ENCODE measurements at regions not wholly inside any gene's neighbourhood (a gene's known extent, or its start where the extent isn't known, plus 50 kb on each side); places are given as distances from the start of the nearest gene placed in this dataset.

DNA sequence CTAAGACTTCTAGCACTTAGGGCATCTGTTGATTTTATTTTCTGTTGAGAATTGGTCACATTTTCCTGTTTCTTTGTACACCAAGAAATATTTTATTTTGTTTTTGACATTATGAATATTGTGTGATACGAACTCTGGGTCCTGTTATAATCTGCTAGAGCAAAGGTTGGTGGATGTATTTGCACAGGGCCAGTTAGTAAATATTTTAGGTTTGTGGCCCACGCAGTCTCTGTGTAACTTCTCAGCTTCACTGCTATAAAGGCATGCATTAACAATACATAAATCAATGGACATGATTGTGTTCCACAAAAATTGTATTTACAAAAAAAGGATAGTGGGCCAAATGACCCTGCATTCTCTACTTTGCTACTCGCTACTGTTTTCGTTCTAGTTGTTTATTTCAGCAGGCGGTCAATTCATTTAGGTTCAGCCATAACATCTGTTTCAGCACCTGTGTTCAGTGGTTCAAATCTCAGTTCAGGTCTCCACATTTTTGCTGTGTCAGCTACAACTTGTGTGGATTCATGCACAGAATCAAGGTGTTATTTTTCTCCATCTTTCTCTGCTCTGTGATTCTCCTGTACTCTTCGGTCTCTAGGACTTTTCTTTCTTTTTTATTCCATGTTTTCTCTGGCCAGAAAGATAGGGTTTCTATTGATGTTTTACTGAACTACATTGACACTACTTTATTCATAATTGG is 786.2 kb downstream of the ETS1 start:
- TF ChIP-seq, protein P1, sequence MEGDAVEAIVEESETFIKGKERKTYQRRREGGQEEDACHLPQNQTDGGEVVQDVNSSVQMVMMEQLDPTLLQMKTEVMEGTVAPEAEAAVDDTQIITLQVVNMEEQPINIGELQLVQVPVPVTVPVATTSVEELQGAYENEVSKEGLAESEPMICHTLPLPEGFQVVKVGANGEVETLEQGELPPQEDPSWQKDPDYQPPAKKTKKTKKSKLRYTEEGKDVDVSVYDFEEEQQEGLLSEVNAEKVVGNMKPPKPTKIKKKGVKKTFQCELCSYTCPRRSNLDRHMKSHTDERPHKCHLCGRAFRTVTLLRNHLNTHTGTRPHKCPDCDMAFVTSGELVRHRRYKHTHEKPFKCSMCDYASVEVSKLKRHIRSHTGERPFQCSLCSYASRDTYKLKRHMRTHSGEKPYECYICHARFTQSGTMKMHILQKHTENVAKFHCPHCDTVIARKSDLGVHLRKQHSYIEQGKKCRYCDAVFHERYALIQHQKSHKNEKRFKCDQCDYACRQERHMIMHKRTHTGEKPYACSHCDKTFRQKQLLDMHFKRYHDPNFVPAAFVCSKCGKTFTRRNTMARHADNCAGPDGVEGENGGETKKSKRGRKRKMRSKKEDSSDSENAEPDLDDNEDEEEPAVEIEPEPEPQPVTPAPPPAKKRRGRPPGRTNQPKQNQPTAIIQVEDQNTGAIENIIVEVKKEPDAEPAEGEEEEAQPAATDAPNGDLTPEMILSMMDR (IDR thresholded peaks at IDR 0.05) = no peak
- TF ChIP-seq POLR2A (IDR thresholded peaks at IDR 0.05) = no peak
